Breast epithelium (tissue), 3 donors: ENCODE measurements at regions not wholly inside any gene's neighbourhood (a gene's known extent, or its start where the extent isn't known, plus 50 kb on each side); places are given as distances from the start of the nearest gene placed in this dataset.

Experiments used
- CTCF ChIP-seq, 3 donors: fragments of 450-650 bp; IDR thresholded peaks; one replicate each; pipeline ENCODE4 v1.5.1; 2016 to 2017; ENCODE audit warnings: antibody characterized with exemption in 3 of 3, mild to moderate bottlenecking in 3 of 3, moderate library complexity in 3 of 3
- POLR2A ChIP-seq: fragments of 450-650 bp; IDR thresholded peaks from one replicate; pipeline ENCODE4 v1.6.1; 2016; ENCODE audit warnings: antibody characterized with exemption, mild to moderate bottlenecking, moderate library complexity

DNA sequence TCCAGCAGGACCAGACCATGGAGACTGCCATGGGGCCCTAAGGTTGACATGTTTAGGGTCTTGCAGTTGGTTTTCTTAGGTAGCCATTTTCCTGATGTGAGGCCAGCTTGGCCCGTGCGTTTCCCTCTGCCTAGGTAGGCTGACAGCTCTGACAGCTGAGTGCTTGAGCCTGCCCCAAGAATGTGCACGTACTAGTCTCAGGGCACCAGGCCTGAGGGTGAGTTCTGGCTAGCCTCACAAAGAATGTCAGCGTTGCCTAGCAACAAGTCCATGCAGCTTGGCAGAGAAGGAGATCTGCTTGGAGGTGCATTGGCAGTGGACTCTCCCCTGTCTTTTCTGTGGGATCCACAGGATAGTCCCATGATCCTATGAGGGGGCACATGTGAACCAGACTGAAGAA is 336.0 kb upstream of the TSPY4 start:
- no peak for TF ChIP-seq CTCF (IDR thresholded peaks at IDR 0.05)
- no peak for TF ChIP-seq POLR2A
